ENCODE measurements at regions not wholly inside any gene's neighbourhood (a gene's known extent, or its start where the extent isn't known, plus 50 kb on each side); places are given as distances from the start of the nearest gene placed in this dataset.

GRCh38 chr5:33370466-33370859 is 70.3 kb upstream of the TARS1 start:
- no peak for TF ChIP-seq EZH2 (IDR thresholded peaks at IDR 0.05; ENCODE audit: insufficient read depth, poor library complexity, severe bottlenecking)
- no peak for TF ChIP-seq EZH2phosphoT487 (IDR thresholded peaks at IDR 0.05; ENCODE audit: insufficient read depth, low read depth)
